Astrocyte of the cerebellum (primary cell): ENCODE measurements at regions not wholly inside any gene's neighbourhood (a gene's known extent, or its start where the extent isn't known, plus 50 kb on each side); places are given as distances from the start of the nearest gene placed in this dataset.
"Not testable (repeated sequence)": the region's sequence is repeated elsewhere in the genome, so short reads cannot be mapped to it uniquely, and the experiment has no call there.

Experiments
- DNase-seq: peaks from one replicate; pipeline ENCODE4 v3.0.0-alpha.2; 2011; ENCODE audit warnings: low read depth
- H3K4me3 ChIP-seq: 2 replicates; pipeline ENCODE4 v1.5.1; 2011; ENCODE audit warnings: mild to moderate bottlenecking, low read depth, low read length, moderate library complexity
- in situ Hi-C: cut with HindIII; loops from 2 replicates; pipeline ENCODE4 v1.10.0; 2017; ENCODE audit warnings: low sequenced_read_pairs
- TF ChIP-seq, protein P1 (sequence below): IDR thresholded peaks from 2 replicates; pipeline ENCODE4 v1.5.1; 2012; ENCODE audit warnings: low read length, low read depth, moderate library complexity, mild to moderate bottlenecking; ENCODE audit errors: missing control alignments

DNA sequence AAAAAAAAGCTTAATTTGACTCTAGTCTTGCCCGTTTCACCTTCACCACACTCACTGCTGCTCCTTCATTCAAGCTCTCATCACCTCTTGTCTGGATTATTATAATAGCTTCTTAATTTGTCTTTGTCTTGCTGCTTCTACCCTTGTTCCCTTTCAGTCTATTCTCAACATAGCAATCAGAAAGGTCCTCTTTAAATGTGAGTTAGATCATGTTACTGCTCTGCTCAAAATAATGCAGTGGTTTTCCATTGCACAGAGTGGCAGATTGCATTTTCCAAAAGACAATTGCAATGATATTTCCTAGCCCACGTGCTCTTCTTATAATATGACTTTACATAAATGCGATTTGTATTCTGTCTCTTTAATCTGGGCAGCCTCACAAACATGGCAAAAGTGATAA lies 174.6 kb downstream of the ALDH1A2 start:
- DNase-seq = no peak
- H3K4me3 ChIP-seq = no peak overlapping the region
- in situ Hi-C loops = no loop called here
- TF ChIP-seq, protein P1, sequence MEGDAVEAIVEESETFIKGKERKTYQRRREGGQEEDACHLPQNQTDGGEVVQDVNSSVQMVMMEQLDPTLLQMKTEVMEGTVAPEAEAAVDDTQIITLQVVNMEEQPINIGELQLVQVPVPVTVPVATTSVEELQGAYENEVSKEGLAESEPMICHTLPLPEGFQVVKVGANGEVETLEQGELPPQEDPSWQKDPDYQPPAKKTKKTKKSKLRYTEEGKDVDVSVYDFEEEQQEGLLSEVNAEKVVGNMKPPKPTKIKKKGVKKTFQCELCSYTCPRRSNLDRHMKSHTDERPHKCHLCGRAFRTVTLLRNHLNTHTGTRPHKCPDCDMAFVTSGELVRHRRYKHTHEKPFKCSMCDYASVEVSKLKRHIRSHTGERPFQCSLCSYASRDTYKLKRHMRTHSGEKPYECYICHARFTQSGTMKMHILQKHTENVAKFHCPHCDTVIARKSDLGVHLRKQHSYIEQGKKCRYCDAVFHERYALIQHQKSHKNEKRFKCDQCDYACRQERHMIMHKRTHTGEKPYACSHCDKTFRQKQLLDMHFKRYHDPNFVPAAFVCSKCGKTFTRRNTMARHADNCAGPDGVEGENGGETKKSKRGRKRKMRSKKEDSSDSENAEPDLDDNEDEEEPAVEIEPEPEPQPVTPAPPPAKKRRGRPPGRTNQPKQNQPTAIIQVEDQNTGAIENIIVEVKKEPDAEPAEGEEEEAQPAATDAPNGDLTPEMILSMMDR = no peak

DNA sequence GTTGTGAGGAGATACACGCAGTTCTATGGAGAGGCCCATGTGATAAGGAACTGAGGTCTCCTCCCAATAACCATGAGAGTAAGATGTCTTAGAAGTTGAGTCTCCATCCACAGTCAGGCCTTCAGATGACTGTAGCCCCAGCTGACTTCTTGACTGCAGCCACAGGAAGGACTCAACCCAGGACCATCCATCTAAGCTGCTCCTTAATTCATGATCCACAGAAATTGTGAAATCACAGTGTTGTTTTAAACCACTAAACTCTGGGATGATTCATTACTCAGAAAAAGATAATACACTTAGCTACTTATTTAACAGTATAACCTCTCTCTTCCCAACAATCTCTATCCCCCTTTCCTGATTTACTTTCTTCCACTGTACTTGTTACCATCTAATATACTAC lies 173.3 kb downstream of the ALDH1A2 start:
- TF ChIP-seq, protein P1 = no peak
- H3K4me3 ChIP-seq = no peak overlapping the region
- in situ Hi-C loops = no loop called here
- no peak for DNase-seq

DNA sequence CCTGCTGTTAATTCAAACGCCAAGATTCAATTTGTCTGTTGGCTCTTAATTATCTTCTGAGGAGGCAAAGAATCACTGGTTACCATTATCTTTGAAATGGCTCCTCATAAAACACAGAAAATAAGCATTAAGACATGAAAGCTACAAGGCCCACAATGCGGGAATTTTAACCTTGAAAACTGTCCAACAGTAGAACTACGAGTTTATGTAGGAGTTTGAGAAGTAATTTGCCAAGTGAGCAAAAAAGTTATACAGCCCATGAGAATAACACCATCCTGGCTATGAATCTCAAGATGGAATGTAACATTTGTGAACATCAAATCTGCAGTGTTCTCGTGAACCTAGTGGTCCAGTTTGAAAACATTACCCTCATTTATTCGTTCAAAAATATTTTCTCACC lies 172.5 kb downstream of the ALDH1A2 start:
- in situ Hi-C loops = no loop called here
- no peak for DNase-seq
- no peak overlapping the region for H3K4me3 ChIP-seq
- TF ChIP-seq, protein P1 = no peak

DNA sequence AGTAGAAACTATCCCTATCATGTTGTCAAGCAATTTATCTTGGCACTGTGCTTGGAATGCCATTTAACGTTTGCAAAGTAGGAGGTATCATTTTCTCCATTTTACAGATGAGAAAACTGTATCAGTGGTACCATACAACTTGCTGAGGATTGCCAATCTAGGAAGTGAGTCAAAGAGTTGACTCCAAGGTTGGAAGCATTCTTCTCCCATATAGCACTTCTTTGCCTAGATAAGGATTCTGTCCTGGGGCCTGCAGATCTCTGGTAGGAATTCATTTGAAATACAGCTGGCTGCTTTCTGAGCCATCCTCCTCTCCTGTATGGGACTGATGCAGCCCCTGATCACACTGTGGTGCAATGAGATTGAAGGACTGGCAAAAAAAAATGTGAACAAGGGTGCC lies 170.2 kb downstream of the ALDH1A2 start:
- no peak overlapping the region for H3K4me3 ChIP-seq
- TF ChIP-seq, protein P1 = no peak
- in situ Hi-C loops = no loop called here
- no peak for DNase-seq

DNA sequence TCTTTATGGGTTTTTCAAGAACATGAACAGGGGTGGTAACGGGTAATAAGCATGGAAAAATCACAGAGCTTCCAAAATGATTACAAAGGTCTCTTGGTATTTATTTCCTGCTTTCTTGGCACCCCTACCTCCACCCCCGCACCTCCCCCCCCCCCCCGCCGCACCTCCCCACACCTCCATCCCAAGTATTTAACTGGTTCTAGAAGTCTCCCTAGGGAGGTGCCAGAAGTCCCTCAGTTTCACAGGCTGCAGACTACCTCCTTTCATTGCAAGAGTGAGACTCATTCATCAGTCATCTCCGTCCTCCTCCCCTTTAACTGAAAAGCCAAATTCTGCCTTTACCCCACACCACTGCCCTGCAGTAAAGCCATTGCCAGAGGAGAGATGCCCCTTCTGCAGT lies 169.4 kb downstream of the ALDH1A2 start:
- TF ChIP-seq, protein P1 = no peak
- DNase-seq = no peak
- no peak overlapping the region for H3K4me3 ChIP-seq
- in situ Hi-C loops = no loop called here

DNA sequence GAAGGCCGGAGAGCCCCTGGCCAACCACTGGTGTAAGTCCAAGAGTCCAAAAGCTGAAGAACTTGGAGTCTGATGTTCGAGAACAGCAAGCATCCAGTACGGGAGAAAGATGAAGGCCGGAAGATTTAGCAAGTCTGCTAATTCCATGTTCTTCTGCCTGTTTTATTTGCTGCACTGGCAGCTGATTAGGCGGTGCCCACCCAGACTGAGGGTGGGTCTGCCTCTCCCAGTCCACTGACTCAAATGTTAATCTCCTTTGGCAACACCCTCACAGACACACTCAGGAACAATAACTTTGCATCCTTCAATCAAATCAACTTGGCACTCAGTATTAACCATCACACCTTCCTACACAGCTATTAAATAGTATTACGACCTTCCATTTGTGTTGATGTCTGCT lies 168.6 kb downstream of the ALDH1A2 start:
- H3K4me3 ChIP-seq, in situ Hi-C loops, DNase-seq: not testable (repeated sequence)

DNA sequence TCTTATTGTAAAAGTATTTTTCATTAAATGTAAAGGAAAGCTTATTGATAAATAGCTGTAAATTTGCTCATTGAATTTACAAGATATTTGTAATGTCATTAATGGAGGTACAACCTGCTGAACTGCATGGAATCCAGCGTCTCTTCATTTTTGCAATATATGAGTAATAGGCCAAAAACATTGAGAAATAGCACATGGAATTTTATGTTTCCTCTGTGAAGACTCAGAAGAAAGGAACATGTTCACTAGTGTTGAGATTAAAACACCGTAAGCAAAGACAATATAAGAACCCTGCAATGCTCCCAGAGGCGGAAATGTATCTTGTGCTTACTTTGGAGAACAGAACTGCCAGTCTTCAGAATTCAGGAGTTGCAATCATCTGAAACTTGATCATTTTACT lies 167.6 kb downstream of the ALDH1A2 start:
- DNase-seq = no peak
- no peak overlapping the region for H3K4me3 ChIP-seq
- TF ChIP-seq, protein P1 = no peak
- in situ Hi-C loops = no loop called here
